A549 (cell line): ENCODE measurements at regions not wholly inside any gene's neighbourhood (a gene's known extent, or its start where the extent isn't known, plus 50 kb on each side); places are given as distances from the start of the nearest gene placed in this dataset.

Source experiments
- ATAC-seq, 2 experiments: fragments of 200-7000 bp in 1 of 2; fragments of >200 bp in 1 of 2; cut with Nextera tagmentation in 1 of 2; cut with Tn5 transposase in 1 of 2; 3 replicates each; pipeline versions ENCODE4 v1.8.0 to v1.9.1; 2018 to 2020; ENCODE audit warnings: mild to moderate bottlenecking in 1 of 2, moderate library complexity in 1 of 2
- CTCF ChIA-PET: fragments of 300-600 bp; sonication (Branson Sonifier 250); formaldehyde crosslinking; extraction: SDS; loops from one replicate; lab custom pipeline; 2021; ENCODE audit warnings: antibody characterized with exemption, inconsistent platforms; lab: Yijun Ruan, JAX
- POLR2A ChIA-PET: fragments of 350-600 bp; formaldehyde crosslinking; extraction: SDS; loops from one replicate; lab custom pipeline; 2021; ENCODE audit warnings: antibody characterized with exemption, inconsistent platforms; lab: Yijun Ruan, JAX
- DNase-seq, 2 experiments: peaks; one replicate each; pipeline versions ENCODE4 v3.0.0 to v3.0.0-alpha.2; 2011 to 2016; ENCODE audit warnings: low read depth in 1 of 2, low spot score in 1 of 2
- FAIRE-seq: peaks from 2 replicates; lab custom pipeline; 2011; peaks lifted over from hg19 to GRCh38; lab: Jason Lieb, UNC
- H3K27ac ChIP-seq, 2 experiments: fragments of >200 bp; sonication (Bioruptor Twin); formaldehyde crosslinking; 3 replicates each; pipeline ENCODE4 v1.5.1; 2016 to 2017
- H3K4me1 ChIP-seq: fragments of >200 bp; sonication (Bioruptor Twin); formaldehyde crosslinking; 3 replicates; pipeline ENCODE4 v1.6.1; 2016
- H3K4me2 ChIP-seq: fragments of >200 bp; sonication (Bioruptor Twin); formaldehyde crosslinking; 3 replicates; pipeline ENCODE4 v1.6.1; 2016
- H3K4me3 ChIP-seq: fragments of >200 bp; sonication (Bioruptor Twin); formaldehyde crosslinking; 3 replicates; pipeline ENCODE4 v1.5.1; 2016
- H3K9me3 ChIP-seq: fragments of >200 bp; sonication (Bioruptor Twin); formaldehyde crosslinking; 3 replicates; pipeline ENCODE4 v1.6.1; 2016
- CBX8 ChIP-seq: fragments of 200-600 bp; sonication (generic); IDR thresholded peaks from 2 replicates; pipeline ENCODE4 v1.6.1; 2016
- CEBPB ChIP-seq, 2 experiments: fragments of >200 bp in 1 of 2; sonication (Bioruptor Twin) in 1 of 2; formaldehyde crosslinking in 1 of 2; IDR thresholded peaks; 2 replicates each; pipeline ENCODE4 v1.6.1; 2012 to 2016
- CHD4 ChIP-seq: fragments of 200-600 bp; sonication (generic); IDR thresholded peaks from 2 replicates; pipeline ENCODE4 v1.6.1; 2016; ENCODE audit warnings: antibody characterized with exemption, mild to moderate bottlenecking, borderline replicate concordance
- EHF ChIP-seq: fragments of 250-450 bp; sonication (Bioruptor Pico); IDR thresholded peaks from 2 replicates; pipeline ENCODE4 v1.5.0; 2020; ENCODE audit warnings: mild to moderate bottlenecking
- EP300 ChIP-seq, 2 experiments: fragments of >200 bp; sonication (Bioruptor Twin); formaldehyde crosslinking; IDR thresholded peaks; 2 replicates in 1 of 2; 3 replicates in 1 of 2; pipeline ENCODE4 v1.6.1; 2016 to 2017
- ESRRA ChIP-seq: fragments of 150-350 bp; IDR thresholded peaks from 2 replicates; pipeline ENCODE4 v1.6.1; 2014; ENCODE audit warnings: mild to moderate bottlenecking, low read length, borderline replicate concordance
- FOSB ChIP-seq: fragments of 250-450 bp; sonication (Bioruptor Pico); IDR thresholded peaks from 2 replicates; pipeline ENCODE4 v1.5.0; 2020; ENCODE audit warnings: mild to moderate bottlenecking, moderate library complexity
- HOXB5 ChIP-seq: fragments of 250-450 bp; sonication (Bioruptor Pico); IDR thresholded peaks from 2 replicates; pipeline ENCODE4 v1.5.0; 2020; ENCODE audit warnings: mild to moderate bottlenecking, moderate library complexity
- JUNB ChIP-seq: fragments of >200 bp; sonication (Bioruptor Twin); formaldehyde crosslinking; IDR thresholded peaks from 2 replicates; pipeline ENCODE4 v1.6.1; 2016
- KDM1A ChIP-seq: fragments of 200-600 bp; sonication (generic); IDR thresholded peaks from 2 replicates; pipeline ENCODE4 v1.6.1; 2016; ENCODE audit warnings: low read depth, mild to moderate bottlenecking
- NR3C1 ChIP-seq: fragments of >200 bp; sonication (Bioruptor Twin); formaldehyde crosslinking; IDR thresholded peaks from 3 replicates; pipeline ENCODE4 v1.6.1; 2017
- PHF8 ChIP-seq: fragments of 200-600 bp; sonication (generic); IDR thresholded peaks from 2 replicates; pipeline ENCODE4 v1.6.1; 2016; ENCODE audit warnings: low read depth, mild to moderate bottlenecking, antibody characterized with exemption, moderate library complexity, borderline replicate concordance
- POLR2AphosphoS2 ChIP-seq: conservative IDR thresholded peaks from 2 replicates; pipeline ENCODE4 v1.6.1; 2012; ENCODE audit warnings: low read length, improper control_type of control experiment, inconsistent platforms
- RNF2 ChIP-seq: fragments of 200-600 bp; sonication (generic); IDR thresholded peaks from 2 replicates; pipeline ENCODE4 v1.6.1; 2016; ENCODE audit warnings: low read depth, mild to moderate bottlenecking, antibody characterized with exemption, moderate library complexity, borderline replicate concordance
- ZC3H11A ChIP-seq: fragments of 450-650 bp; IDR thresholded peaks from 2 replicates; pipeline ENCODE4 v1.6.1; 2014; ENCODE audit warnings: antibody characterized with exemption, mild to moderate bottlenecking
- ZNF302 ChIP-seq: fragments of 250-450 bp; sonication (Bioruptor Pico); IDR thresholded peaks from 2 replicates; pipeline ENCODE4 v1.9.0; 2021; ENCODE audit warnings: inconsistent platforms, mild to moderate bottlenecking, moderate library complexity
- ZSCAN20 ChIP-seq: fragments of 250-450 bp; sonication (Bioruptor Pico); IDR thresholded peaks from 2 replicates; pipeline ENCODE4 v1.8.0; 2022; ENCODE audit warnings: mild to moderate bottlenecking, moderate library complexity
- WGBS: methylation state at CpG from one replicate; pipeline ENCODE4 v1.1.6; 2017; ENCODE audit errors: missing lambda C conversion rate; 5-methylcytosine and 5-hydroxymethylcytosine counted together
- TF ChIP-seq, protein P1 (sequence below): fragments of 450-650 bp; IDR thresholded peaks from 2 replicates; pipeline ENCODE4 v1.6.1; 2014; ENCODE audit warnings: antibody characterized with exemption
- TF ChIP-seq, protein P2 (sequence below): IDR thresholded peaks from 2 replicates; pipeline ENCODE4 v1.6.1; 2012
- TF ChIP-seq, protein P3 (sequence below): fragments of 250-450 bp; sonication (Bioruptor Pico); IDR thresholded peaks from 2 replicates; pipeline ENCODE4 v1.5.0; 2021; ENCODE audit warnings: mild to moderate bottlenecking, moderate library complexity, borderline replicate concordance
- TF ChIP-seq, protein P4 (sequence below): fragments of 150-350 bp; IDR thresholded peaks from 2 replicates; pipeline ENCODE4 v1.6.1; 2014; ENCODE audit warnings: low read depth, mild to moderate bottlenecking, low read length

DNA sequence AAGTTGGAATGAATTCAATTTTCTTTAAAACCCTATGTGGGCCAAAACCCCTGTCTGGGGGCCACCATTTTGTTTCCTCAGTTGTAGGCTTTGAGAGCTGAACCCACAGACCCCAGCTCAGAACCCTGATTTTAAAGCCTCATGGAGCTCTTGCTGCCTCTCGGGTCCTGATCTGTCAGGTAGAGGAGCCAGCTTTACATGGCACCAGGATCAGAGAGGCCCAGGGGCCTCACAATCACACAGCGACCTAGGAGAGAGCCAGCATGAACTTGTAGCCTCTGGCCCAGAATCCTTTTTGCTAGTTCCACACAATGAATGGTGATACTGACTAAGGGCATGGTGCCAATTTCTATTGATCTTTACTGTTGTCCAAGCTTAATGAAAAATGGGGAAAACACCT lies 84.3 kb upstream of the SORCS3 start:
- CTCF ChIA-PET = interaction anchor here (0.7 to 0.9 kb wide), 2 partner anchors 24 to 117 kb away, joined by 3 read pairs; no protein-coding TSS in a partner anchor

DNA sequence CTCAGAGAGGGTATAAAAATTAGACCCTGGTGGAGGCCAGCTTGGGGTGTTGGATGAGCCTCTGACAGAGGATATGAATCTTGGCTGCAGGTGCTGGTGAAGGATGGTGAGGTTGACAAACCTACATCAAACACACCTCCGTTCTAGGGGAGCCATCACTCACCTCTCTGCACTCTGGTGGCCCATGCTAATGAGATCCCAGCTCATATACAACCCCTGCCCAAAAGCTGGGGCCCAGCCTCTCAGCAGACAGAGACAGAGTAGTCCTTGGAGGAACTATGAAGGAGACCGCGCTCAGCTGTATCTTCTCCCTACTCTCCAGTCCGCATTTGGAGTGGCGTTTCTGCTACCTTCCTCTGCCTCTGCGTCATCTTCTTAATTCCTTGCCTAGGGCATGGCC lies 83.1 kb upstream of the SORCS3 start:
- Histone ChIP-seq H3K4me1 (no peaks in the 10 kb centered on the region), H3K9me3 (no peaks in the 10 kb centered on the region), H3K4me2 (no peak overlapping the region), H3K4me3 (no peak overlapping the region), H3K27ac (no peak overlapping the region)
- no peak for TF ChIP-seq ZNF302
- TF ChIP-seq, protein P1, sequence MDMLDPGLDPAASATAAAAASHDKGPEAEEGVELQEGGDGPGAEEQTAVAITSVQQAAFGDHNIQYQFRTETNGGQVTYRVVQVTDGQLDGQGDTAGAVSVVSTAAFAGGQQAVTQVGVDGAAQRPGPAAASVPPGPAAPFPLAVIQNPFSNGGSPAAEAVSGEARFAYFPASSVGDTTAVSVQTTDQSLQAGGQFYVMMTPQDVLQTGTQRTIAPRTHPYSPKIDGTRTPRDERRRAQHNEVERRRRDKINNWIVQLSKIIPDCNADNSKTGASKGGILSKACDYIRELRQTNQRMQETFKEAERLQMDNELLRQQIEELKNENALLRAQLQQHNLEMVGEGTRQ = no peak
- TF ChIP-seq ZSCAN20 (CRISPR knock-in tag) = no peak
- FAIRE-seq (no peak), ATAC-seq (no peak), DNase-seq (no peak)
- WGBS = 52% methylated on average over 6 of the region's 6 CpGs
- CTCF ChIA-PET = interaction anchor here (1.2 kb wide), 1 partner anchor 22 kb away, joined by 3 read pairs; no protein-coding TSS in a partner anchor
- POLR2A ChIA-PET = no interaction called here

More for the DNA sequence above, 84.3 kb upstream of the SORCS3 start:
- no peak overlapping the region for H3K4me3 ChIP-seq
- 0% methylated on average over 2 of the region's 2 CpGs for WGBS
- H3K27ac ChIP-seq = no peak overlapping the region
- TF ChIP-seq CEBPB (IDR thresholded peaks at IDR 0.05) (no peak), PHF8 (no peak), EHF (CRISPR knock-in tag) (no peak), ZSCAN20 (CRISPR knock-in tag) (no peak), RNF2 (no peak), JUNB (no peak), CBX8 (no peak), FOSB (CRISPR knock-in tag) (no peak), NR3C1 (no peak), ZC3H11A (no peak), POLR2AphosphoS2 (no peak), KDM1A (no peak), ESRRA (no peak), HOXB5 (CRISPR knock-in tag) (no peak), CHD4 (no peak), EP300 (IDR thresholded peaks at IDR 0.05) (no peak)
- TF ChIP-seq, protein P2, sequence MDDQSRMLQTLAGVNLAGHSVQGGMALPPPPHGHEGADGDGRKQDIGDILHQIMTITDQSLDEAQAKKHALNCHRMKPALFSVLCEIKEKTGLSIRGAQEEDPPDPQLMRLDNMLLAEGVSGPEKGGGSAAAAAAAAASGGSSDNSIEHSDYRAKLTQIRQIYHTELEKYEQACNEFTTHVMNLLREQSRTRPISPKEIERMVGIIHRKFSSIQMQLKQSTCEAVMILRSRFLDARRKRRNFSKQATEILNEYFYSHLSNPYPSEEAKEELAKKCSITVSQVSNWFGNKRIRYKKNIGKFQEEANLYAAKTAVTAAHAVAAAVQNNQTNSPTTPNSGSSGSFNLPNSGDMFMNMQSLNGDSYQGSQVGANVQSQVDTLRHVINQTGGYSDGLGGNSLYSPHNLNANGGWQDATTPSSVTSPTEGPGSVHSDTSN = no peak
- TF ChIP-seq, protein P3, sequence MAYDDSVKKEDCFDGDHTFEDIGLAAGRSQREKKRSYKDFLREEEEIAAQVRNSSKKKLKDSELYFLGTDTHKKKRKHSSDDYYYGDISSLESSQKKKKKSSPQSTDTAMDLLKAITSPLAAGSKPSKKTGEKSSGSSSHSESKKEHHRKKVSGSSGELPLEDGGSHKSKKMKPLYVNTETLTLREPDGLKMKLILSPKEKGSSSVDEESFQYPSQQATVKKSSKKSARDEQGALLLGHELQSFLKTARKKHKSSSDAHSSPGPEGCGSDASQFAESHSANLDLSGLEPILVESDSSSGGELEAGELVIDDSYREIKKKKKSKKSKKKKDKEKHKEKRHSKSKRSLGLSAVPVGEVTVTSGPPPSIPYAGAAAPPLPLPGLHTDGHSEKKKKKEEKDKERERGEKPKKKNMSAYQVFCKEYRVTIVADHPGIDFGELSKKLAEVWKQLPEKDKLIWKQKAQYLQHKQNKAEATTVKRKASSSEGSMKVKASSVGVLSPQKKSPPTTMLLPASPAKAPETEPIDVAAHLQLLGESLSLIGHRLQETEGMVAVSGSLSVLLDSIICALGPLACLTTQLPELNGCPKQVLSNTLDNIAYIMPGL = no peak
- TF ChIP-seq, protein P4, sequence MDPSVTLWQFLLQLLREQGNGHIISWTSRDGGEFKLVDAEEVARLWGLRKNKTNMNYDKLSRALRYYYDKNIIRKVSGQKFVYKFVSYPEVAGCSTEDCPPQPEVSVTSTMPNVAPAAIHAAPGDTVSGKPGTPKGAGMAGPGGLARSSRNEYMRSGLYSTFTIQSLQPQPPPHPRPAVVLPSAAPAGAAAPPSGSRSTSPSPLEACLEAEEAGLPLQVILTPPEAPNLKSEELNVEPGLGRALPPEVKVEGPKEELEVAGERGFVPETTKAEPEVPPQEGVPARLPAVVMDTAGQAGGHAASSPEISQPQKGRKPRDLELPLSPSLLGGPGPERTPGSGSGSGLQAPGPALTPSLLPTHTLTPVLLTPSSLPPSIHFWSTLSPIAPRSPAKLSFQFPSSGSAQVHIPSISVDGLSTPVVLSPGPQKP = no peak
- H3K4me1 ChIP-seq = no peaks in the 10 kb centered on the region
- no peak for FAIRE-seq
- no peak overlapping the region for H3K4me2 ChIP-seq
- no peak for ATAC-seq
- POLR2A ChIA-PET = no interaction called here
- no peaks in the 10 kb centered on the region for H3K9me3 ChIP-seq
- DNase-seq = no peak
